ENCODE measurements at regions not wholly inside any gene's neighbourhood (a gene's known extent, or its start where the extent isn't known, plus 50 kb on each side); places are given as distances from the start of the nearest gene placed in this dataset.

DNA sequence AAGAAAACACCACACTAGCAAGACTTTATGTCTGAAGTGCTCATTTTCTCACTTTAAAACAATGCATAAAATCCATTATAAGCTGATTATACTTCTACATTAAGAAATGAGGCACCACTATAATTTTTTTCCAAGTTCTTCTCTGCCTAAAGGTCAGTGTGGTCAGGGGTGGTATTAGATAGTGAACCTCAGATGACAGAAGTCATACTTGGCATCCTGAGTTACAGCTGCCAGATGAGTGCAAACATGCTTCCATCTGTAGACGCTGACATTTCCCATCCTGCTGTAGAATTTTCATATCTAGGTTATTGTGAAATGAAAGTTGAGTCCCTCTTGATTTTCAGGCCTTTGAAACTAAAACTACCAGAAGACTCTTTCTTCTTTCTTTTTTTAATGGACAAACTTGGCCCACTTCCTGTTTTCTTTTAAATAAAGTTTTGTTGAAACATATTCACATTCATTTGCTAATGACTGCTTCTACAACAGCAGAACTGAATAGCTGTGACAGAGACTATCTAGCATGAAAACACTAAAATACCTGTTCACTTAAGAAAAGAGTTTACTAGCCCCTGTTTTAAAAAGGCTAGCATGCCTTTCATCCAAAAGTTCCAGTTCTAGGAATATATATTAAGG, 900.8 kb downstream of the XPNPEP1 start:
- Histone ChIP-seq H3K4me1 (ENCODE audit: insufficient read depth, low read length) (no peaks in the 10 kb centered on the region), H3K9me3 (ENCODE audit: low read length) (no peaks in the 10 kb centered on the region), H3K4me3 (ENCODE audit: low read length) (no peak overlapping the region), H3K27me3 (ENCODE audit: insufficient read depth, low read length) (no peaks in the 10 kb centered on the region), H3K36me3 (ENCODE audit: insufficient read depth, low read length) (no peaks in the 10 kb centered on the region), H2AFZ (ENCODE audit: low read depth, low read length) (no peak overlapping the region)

DNA sequence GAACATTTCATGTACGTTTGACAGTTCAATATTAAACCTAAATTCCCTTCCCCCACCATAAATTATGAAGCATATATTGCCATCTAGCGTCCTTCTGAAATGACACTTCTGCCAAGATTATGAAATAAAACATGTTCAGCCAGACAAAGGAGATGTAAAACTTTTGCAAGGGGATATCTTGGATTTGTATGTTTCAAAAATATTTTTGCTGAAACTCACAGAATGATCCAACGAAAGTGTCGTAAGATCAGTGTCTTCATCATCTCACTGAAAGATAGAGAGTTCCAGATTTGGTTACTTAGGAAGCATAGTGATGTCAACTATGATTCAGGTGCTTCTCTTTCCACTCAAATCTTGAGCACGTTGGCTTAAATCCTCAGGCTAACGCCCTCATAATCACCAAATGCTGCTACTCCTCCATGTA, 904.3 kb downstream of the XPNPEP1 start:
- H3K4me1 ChIP-seq (ENCODE audit: insufficient read depth, low read length) = no peaks in the 10 kb centered on the region
- H3K36me3 ChIP-seq (ENCODE audit: insufficient read depth, low read length) = no peaks in the 10 kb centered on the region
- H2AFZ ChIP-seq (ENCODE audit: low read depth, low read length) = no peak overlapping the region
- H3K9me3 ChIP-seq (ENCODE audit: low read length) = no peaks in the 10 kb centered on the region
- H3K27me3 ChIP-seq (ENCODE audit: insufficient read depth, low read length) = no peaks in the 10 kb centered on the region
- H3K4me3 ChIP-seq (ENCODE audit: low read length) = no peak overlapping the region

DNA sequence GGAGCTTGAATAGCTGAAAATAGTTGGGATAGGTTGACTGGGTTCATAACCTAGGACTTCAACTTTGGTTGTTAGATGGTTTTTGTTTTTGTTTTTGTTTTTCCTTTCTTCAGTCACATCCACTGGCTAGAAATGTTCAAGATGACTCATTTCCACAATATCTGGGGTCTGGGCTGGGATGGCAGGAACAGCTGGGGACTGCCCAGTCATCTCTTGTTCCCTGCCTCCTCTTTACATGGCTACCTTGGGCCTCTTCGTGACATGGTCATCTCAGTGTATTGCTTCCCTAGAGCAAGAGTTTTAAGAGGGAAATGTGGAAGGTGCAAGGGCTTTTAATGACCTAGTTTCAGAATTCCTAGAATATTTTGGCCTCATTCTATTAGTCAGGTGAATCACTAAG, 915.8 kb downstream of the XPNPEP1 start:
- Histone ChIP-seq H3K4me1 (ENCODE audit: insufficient read depth, low read length) (no peaks in the 10 kb centered on the region), H2AFZ (ENCODE audit: low read depth, low read length) (no peak overlapping the region)

DNA sequence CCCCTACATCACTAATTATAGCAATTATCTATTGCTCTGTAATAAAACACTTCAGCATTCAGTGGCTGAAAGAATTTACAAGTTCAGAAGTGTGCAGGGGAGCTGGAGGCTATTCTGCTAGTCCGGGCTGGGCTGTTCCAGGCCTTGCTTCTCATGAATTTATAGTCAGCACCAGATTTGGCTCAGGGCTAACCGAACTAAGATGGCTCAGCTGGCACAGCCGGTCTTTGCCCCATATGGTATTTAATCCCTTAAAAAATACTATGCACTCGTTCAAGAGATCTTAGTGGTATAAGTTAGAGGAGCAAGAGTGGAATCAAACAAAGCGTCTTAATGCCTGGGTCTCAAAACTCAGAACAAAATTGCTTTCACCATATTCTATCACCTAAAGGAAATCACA, 932.9 kb downstream of the XPNPEP1 start:
- no peak overlapping the region for H3K4me3 ChIP-seq (ENCODE audit: low read length)
- H3K36me3 ChIP-seq (ENCODE audit: insufficient read depth, low read length) = no peaks in the 10 kb centered on the region
- no peaks in the 10 kb centered on the region for H3K27me3 ChIP-seq (ENCODE audit: insufficient read depth, low read length)
- H2AFZ ChIP-seq (ENCODE audit: low read depth, low read length) = no peak overlapping the region
- no peaks in the 10 kb centered on the region for H3K9me3 ChIP-seq (ENCODE audit: low read length)
- H3K4me1 ChIP-seq (ENCODE audit: insufficient read depth, low read length) = no peaks in the 10 kb centered on the region

More for the DNA sequence above, 915.8 kb downstream of the XPNPEP1 start:
- no peaks in the 10 kb centered on the region for H3K27me3 ChIP-seq (ENCODE audit: insufficient read depth, low read length)
- H3K9me3 ChIP-seq (ENCODE audit: low read length) = no peaks in the 10 kb centered on the region
- no peak overlapping the region for H3K4me3 ChIP-seq (ENCODE audit: low read length)
- no peaks in the 10 kb centered on the region for H3K36me3 ChIP-seq (ENCODE audit: insufficient read depth, low read length)

DNA sequence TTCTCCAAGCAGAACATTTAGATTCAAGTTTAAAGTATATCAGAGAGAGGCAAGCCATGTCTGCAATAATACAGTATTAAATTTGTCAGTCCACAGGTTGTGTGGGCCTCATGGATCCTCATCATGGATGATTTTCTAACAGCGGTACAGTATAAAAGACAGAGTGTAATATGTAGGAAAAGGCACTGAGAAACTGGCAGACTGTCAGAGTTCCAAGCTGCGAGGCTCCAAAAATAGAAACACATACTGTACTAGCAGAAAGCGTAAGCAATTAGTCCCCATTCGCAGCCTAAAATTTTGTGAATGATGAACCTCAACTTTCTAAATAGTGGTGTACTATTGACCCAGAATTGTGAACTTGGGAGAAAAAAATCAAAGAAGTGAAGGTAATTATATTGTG, 933.3 kb downstream of the XPNPEP1 start:
- Histone ChIP-seq H3K9me3 (ENCODE audit: low read length) (no peaks in the 10 kb centered on the region), H3K27me3 (ENCODE audit: insufficient read depth, low read length) (no peaks in the 10 kb centered on the region), H3K36me3 (ENCODE audit: insufficient read depth, low read length) (no peaks in the 10 kb centered on the region), H3K4me3 (ENCODE audit: low read length) (no peak overlapping the region), H2AFZ (ENCODE audit: low read depth, low read length) (no peak overlapping the region), H3K4me1 (ENCODE audit: insufficient read depth, low read length) (no peaks in the 10 kb centered on the region)

DNA sequence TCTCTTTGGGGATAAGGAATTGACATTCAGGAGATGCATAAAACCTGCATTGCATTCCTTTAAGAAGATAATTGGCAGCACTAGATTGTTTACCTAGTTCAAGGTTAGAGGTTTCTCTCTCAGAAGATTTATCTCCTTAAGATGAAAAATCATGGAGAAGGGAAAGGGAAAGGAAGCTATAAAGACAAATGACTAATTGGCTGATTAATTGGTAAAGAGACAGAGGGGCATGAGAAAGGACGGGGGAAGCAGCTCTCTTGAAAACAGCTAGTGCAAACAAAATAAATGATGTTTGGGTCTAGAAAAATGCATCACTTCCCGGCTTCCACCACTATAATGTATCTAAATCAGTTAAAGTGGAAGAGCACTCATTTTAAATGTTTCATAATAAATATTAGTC, 941.2 kb downstream of the XPNPEP1 start:
- Histone ChIP-seq H2AFZ (ENCODE audit: low read depth, low read length) (no peak overlapping the region), H3K4me3 (ENCODE audit: low read length) (no peak overlapping the region), H3K4me1 (ENCODE audit: insufficient read depth, low read length) (no peaks in the 10 kb centered on the region), H3K27me3 (ENCODE audit: insufficient read depth, low read length) (no peaks in the 10 kb centered on the region), H3K36me3 (ENCODE audit: insufficient read depth, low read length) (no peaks in the 10 kb centered on the region), H3K9me3 (ENCODE audit: low read length) (no peaks in the 10 kb centered on the region)

DNA sequence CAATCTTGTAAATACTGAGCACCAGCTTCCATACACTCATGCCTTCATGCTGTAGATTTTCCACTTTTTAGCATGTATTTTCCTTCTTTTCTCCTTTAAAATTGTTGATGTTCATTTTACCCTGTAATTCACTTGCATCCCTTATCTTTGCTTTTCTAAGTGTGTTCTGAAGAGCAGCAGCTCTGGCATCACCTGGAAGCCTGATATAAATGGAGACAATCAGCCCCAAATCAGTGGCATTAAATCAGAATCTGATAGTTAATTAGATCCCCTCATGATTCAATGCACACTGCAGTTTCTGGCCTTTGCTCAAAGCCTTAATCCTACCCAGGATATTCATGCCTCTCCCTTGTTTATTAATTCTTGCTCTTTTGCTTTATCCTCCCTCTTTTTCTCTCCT, 942.4 kb downstream of the XPNPEP1 start:
- no peaks in the 10 kb centered on the region for H3K27me3 ChIP-seq (ENCODE audit: insufficient read depth, low read length)
- H3K4me3 ChIP-seq (ENCODE audit: low read length) = no peak overlapping the region
- H3K9me3 ChIP-seq (ENCODE audit: low read length) = no peaks in the 10 kb centered on the region
- no peaks in the 10 kb centered on the region for H3K4me1 ChIP-seq (ENCODE audit: insufficient read depth, low read length)
- no peaks in the 10 kb centered on the region for H3K36me3 ChIP-seq (ENCODE audit: insufficient read depth, low read length)
- no peak overlapping the region for H2AFZ ChIP-seq (ENCODE audit: low read depth, low read length)

DNA sequence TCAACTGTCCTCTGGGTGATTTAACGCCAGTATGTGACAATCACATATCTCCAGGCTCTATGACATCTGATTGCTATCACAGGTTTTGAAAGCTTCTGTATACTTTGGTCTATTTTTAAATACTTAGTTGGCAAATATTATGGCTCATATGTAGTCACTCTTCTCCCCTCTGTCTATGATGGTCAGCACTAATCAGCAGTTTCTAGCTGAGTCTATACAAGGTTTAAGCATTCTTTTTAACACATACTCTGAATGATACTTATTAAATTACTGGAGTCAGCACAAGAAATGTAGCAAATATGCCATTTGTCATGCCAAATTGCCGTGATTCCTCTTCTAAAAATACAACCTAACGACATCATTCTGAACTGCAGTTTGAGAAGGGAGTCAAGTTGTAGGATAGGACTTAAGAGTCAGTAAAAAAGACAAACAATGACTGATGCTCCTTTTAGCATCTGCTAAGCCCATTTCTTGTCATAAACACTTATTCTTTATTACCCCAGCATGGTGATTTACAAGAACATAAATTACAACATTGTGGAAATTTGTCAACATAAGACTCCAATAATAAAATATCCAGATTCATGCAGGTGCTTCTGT, 947.8 kb downstream of the XPNPEP1 start:
- no peak overlapping the region for H3K4me3 ChIP-seq (ENCODE audit: low read length)
- no peaks in the 10 kb centered on the region for H3K4me1 ChIP-seq (ENCODE audit: insufficient read depth, low read length)
- H3K27me3 ChIP-seq (ENCODE audit: insufficient read depth, low read length) = no peaks in the 10 kb centered on the region
- H3K36me3 ChIP-seq (ENCODE audit: insufficient read depth, low read length) = no peaks in the 10 kb centered on the region
- no peaks in the 10 kb centered on the region for H3K9me3 ChIP-seq (ENCODE audit: low read length)
- H2AFZ ChIP-seq (ENCODE audit: low read depth, low read length) = no peak overlapping the region

DNA sequence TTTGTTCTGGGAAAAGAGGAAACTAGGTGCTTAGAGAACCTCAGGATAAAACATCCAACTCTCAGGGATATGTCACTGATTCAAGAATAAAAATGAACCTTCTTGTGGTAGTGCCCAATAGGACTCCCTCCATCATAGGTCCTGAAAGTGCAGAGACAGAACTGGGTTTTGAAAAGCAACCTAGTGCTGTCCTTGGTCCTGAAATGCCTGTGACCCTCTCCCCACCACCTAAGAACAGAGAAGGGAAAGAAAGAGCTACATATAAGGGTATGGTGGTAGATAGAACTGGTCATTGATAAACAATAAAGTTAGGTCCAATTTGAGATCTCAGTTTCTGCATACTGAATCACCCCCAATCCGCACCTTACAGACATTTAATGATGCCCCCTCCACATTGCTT, 953.3 kb downstream of the XPNPEP1 start:
- Histone ChIP-seq H3K4me3 (ENCODE audit: low read length) (no peak overlapping the region), H3K4me1 (ENCODE audit: insufficient read depth, low read length) (no peaks in the 10 kb centered on the region), H3K9me3 (ENCODE audit: low read length) (no peaks in the 10 kb centered on the region), H2AFZ (ENCODE audit: low read depth, low read length) (no peak overlapping the region), H3K36me3 (ENCODE audit: insufficient read depth, low read length) (no peaks in the 10 kb centered on the region), H3K27me3 (ENCODE audit: insufficient read depth, low read length) (no peaks in the 10 kb centered on the region)

DNA sequence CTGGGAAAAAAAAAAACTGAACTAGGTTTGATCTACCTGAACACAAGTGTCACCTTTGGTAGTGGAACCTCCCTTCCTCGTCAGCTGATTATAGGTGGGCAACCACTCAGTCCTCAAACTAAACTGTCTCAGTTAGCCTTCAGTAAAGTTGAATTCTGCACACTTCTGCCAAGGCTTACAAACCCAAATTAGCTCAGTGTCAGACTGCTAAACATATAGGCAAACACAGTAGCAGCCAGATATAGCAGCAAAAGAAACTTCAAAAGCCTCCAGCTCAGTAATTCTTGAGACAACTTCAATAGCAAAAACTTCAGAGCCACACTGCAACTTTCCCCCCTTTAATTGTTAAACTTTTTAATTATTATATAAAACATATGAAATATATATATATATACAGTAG, 956.9 kb downstream of the XPNPEP1 start:
- Histone ChIP-seq H3K4me3 (ENCODE audit: low read length) (no peak overlapping the region), H3K9me3 (ENCODE audit: low read length) (no peaks in the 10 kb centered on the region), H2AFZ (ENCODE audit: low read depth, low read length) (no peak overlapping the region), H3K36me3 (ENCODE audit: insufficient read depth, low read length) (no peaks in the 10 kb centered on the region), H3K27me3 (ENCODE audit: insufficient read depth, low read length) (no peaks in the 10 kb centered on the region), H3K4me1 (ENCODE audit: insufficient read depth, low read length) (no peaks in the 10 kb centered on the region)

DNA sequence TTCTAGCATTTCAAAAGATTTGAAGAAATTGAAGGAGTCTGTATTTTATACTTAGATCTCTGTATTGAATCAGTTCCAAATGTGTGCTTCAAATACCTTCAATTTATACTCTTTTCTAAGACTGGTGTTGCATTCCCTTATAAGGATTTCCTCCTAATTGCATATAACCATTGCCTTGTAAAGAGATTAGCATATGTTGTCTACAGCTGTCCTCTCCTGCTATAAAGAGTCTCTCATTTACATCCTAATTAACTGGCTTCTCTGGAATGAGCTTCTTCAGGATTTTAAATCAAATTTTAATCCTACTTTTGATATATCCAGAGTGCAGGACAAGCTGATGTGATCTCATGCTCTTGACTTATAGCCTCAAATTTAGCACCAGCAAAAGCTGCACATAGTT, 957.3 kb downstream of the XPNPEP1 start:
- no peaks in the 10 kb centered on the region for H3K27me3 ChIP-seq (ENCODE audit: insufficient read depth, low read length)
- no peaks in the 10 kb centered on the region for H3K36me3 ChIP-seq (ENCODE audit: insufficient read depth, low read length)
- no peaks in the 10 kb centered on the region for H3K4me1 ChIP-seq (ENCODE audit: insufficient read depth, low read length)
- no peaks in the 10 kb centered on the region for H3K9me3 ChIP-seq (ENCODE audit: low read length)
- H3K4me3 ChIP-seq (ENCODE audit: low read length) = no peak overlapping the region
- H2AFZ ChIP-seq (ENCODE audit: low read depth, low read length) = no peak overlapping the region

DNA sequence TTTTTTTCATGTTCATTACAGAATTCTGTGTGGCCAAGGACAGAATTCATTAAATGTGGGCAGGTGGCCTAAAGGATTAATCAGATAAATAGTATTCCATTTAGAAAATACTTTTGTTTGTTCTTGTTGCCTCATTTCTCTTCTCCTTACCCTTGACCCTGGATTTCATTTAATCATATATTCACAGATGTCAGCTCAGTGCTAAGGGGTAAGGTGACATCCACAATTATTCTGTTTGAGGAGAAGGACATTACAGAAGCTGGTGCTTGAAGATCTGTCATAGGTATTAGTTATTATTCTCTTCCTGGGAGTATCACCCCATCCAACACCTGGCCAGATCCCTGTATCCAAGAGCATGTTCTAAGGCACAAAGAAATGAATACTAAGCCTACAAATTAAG, 961.1 kb downstream of the XPNPEP1 start:
- Histone ChIP-seq H3K27me3 (ENCODE audit: insufficient read depth, low read length) (no peaks in the 10 kb centered on the region), H3K36me3 (ENCODE audit: insufficient read depth, low read length) (no peaks in the 10 kb centered on the region), H3K4me1 (ENCODE audit: insufficient read depth, low read length) (no peaks in the 10 kb centered on the region), H3K9me3 (ENCODE audit: low read length) (no peaks in the 10 kb centered on the region), H3K4me3 (ENCODE audit: low read length) (no peak overlapping the region), H2AFZ (ENCODE audit: low read depth, low read length) (no peak overlapping the region)

DNA sequence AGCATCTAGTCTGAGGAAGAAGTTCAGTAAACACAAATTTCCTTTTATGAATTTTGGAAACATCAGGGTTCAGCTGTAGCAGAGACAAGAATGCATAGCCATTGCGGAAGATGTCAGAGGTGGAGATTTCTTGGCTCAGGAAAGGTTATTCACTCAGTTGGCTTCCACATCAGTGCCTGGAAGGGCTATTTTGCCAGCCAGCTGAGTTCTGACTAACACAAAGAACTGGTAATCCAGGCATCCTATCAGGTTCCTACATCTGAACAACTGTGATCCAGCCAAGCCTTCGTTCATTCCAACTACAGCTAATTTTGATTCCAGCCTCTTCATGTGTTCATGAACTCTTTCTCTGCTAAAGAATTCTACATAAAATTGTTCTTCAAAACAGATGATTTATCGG, 965.6 kb downstream of the XPNPEP1 start:
- Histone ChIP-seq H3K9me3 (ENCODE audit: low read length) (no peaks in the 10 kb centered on the region), H3K27me3 (ENCODE audit: insufficient read depth, low read length) (no peaks in the 10 kb centered on the region), H3K36me3 (ENCODE audit: insufficient read depth, low read length) (no peaks in the 10 kb centered on the region), H3K4me3 (ENCODE audit: low read length) (no peak overlapping the region), H2AFZ (ENCODE audit: low read depth, low read length) (no peak overlapping the region), H3K4me1 (ENCODE audit: insufficient read depth, low read length) (no peaks in the 10 kb centered on the region)

DNA sequence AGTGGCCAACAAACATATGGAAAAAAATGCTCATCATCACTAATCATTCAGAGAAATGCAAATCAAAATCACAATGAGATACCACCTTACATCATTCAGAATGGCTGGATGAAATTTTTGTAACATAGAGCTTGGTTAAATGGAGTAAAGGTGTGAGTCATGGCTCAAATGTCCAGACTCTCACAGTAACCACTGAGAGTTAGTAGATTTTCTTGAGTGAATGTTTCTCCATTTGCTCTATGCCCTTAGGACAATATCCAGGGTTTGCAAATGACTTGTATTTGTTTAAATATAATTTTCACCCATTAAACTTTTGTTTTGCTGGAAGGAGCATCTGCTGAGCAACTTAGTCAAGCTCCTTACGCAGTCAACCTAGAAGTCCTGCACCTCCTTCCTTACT, 967.2 kb downstream of the XPNPEP1 start:
- Histone ChIP-seq H2AFZ (ENCODE audit: low read depth, low read length) (no peak overlapping the region), H3K4me3 (ENCODE audit: low read length) (no peak overlapping the region), H3K36me3 (ENCODE audit: insufficient read depth, low read length) (no peaks in the 10 kb centered on the region), H3K9me3 (ENCODE audit: low read length) (no peaks in the 10 kb centered on the region), H3K4me1 (ENCODE audit: insufficient read depth, low read length) (no peaks in the 10 kb centered on the region), H3K27me3 (ENCODE audit: insufficient read depth, low read length) (no peaks in the 10 kb centered on the region)
